H1 (cell line): ENCODE measurements at regions not wholly inside any gene's neighbourhood (a gene's known extent, or its start where the extent isn't known, plus 50 kb on each side); places are given as distances from the start of the nearest gene placed in this dataset.

Source experiments
- CTCF ChIA-PET: fragments of 300-600 bp; sonication (Branson Sonifier 250); formaldehyde crosslinking; loops from one replicate; lab custom pipeline; 2021; ENCODE audit not compliant: partially characterized antibody; lab: Charles Lee
- POLR2A ChIA-PET: fragments of 300-600 bp; sonication (Branson Sonifier 250); formaldehyde crosslinking; loops from one replicate; lab custom pipeline; 2021; ENCODE audit warnings: inconsistent platforms; ENCODE audit not compliant: partially characterized antibody; lab: Charles Lee
- DNase-seq, 2 experiments: peaks; one replicate each; pipeline versions ENCODE4 v3.0.0 to v3.0.0-alpha.2; 2010 to 2022; ENCODE audit warnings: low spot score in 2 of 2, low read depth in 1 of 2, mixed read lengths in 1 of 2
- FAIRE-seq: peaks from 2 replicates; lab custom pipeline; 2011; peaks lifted over from hg19 to GRCh38; lab: Jason Lieb, UNC
- H2AFZ ChIP-seq: 2 replicates; pipeline ENCODE4 v1.8.1; 2012; ENCODE audit warnings: low read length, inconsistent platforms
- H2AK5ac ChIP-seq: 2 replicates; pipeline ENCODE4 v1.6.1; 2013; ENCODE audit warnings: low read depth, low read length
- H2BK120ac ChIP-seq: replicated peaks from 2 replicates; pipeline ENCODE3; 2013; ENCODE audit warnings: low read depth, low read length, inconsistent platforms
- H2BK12ac ChIP-seq: 2 replicates; pipeline ENCODE4 v1.6.1; 2013; ENCODE audit warnings: low read depth, low read length
- H2BK15ac ChIP-seq: 2 replicates; pipeline ENCODE4 v1.6.1; 2013; ENCODE audit warnings: low read length
- H2BK20ac ChIP-seq: 2 replicates; pipeline ENCODE4 v1.6.1; 2013; ENCODE audit warnings: low read length
- H2BK5ac ChIP-seq: 2 replicates; pipeline ENCODE4 v1.6.1; 2013; ENCODE audit warnings: low read depth, low read length
- H3K14ac ChIP-seq: 2 replicates; pipeline ENCODE4 v1.6.1; 2013; ENCODE audit warnings: inconsistent platforms; ENCODE audit not compliant: insufficient read length
- H3K18ac ChIP-seq: 2 replicates; pipeline ENCODE4 v1.6.1; 2013; ENCODE audit warnings: low read length; ENCODE audit errors: extremely low read depth
- H3K23ac ChIP-seq: 2 replicates; pipeline ENCODE4 v1.6.1; 2013; ENCODE audit warnings: inconsistent platforms; ENCODE audit not compliant: insufficient read length
- H3K23me2 ChIP-seq: 2 replicates; pipeline ENCODE4 v1.6.1; 2013; ENCODE audit warnings: low read depth, low read length
- H3K27ac ChIP-seq: 2 replicates; pipeline ENCODE4 v1.6.1; 2011; ENCODE audit warnings: low read depth, low read length, inconsistent platforms
- H3K27me3 ChIP-seq, 4 experiments: replicated peaks in 1 of 4; 1 replicate in 1 of 4; 2 replicates in 3 of 4; pipeline versions ENCODE4 v1.6.1 to v1.8.1; 2011 to 2013; ENCODE audit warnings: low read length in 3 of 4, mild to moderate bottlenecking in 3 of 4, inconsistent platforms in 2 of 4, mixed read lengths in 2 of 4, moderate library complexity in 1 of 4; ENCODE audit not compliant: control insufficient read depth in 3 of 4, insufficient read depth in 3 of 4; ENCODE audit errors: extremely low read depth in 1 of 4
- H3K36me3 ChIP-seq, 4 experiments: 2 replicates each; pipeline versions ENCODE4 v1.6.1 to v1.8.1; 2011 to 2013; ENCODE audit warnings: mild to moderate bottlenecking in 4 of 4, low read length in 3 of 4, moderate library complexity in 2 of 4, control low read depth in 1 of 4, inconsistent platforms in 1 of 4; ENCODE audit not compliant: insufficient read depth in 4 of 4, control insufficient read depth in 2 of 4
- H3K4ac ChIP-seq: replicated peaks from 2 replicates; pipeline ENCODE3; 2013; ENCODE audit warnings: low read length, low read depth, mixed read lengths, inconsistent platforms; ENCODE audit not compliant: insufficient read length
- H3K4me1 ChIP-seq, 4 experiments: replicated peaks in 1 of 4; 1 replicate in 1 of 4; 2 replicates in 3 of 4; pipeline versions ENCODE4 v1.6.1 to v1.8.1; 2011 to 2013; ENCODE audit warnings: low read length in 3 of 4, inconsistent platforms in 2 of 4, mixed read lengths in 1 of 4; ENCODE audit not compliant: insufficient read depth in 4 of 4, control insufficient read depth in 3 of 4
- H3K4me2 ChIP-seq, 2 experiments: 2 replicates each; pipeline versions ENCODE4 v1.6.1 to v1.8.1; 2011 to 2013; ENCODE audit warnings: low read depth in 2 of 2, low read length in 2 of 2, control low read depth in 1 of 2, inconsistent platforms in 1 of 2, mild to moderate bottlenecking in 1 of 2; ENCODE audit not compliant: insufficient read depth in 1 of 2
- H3K4me3 ChIP-seq, 4 experiments: fragments of 200-600, 300-600 bp in 1 of 4; sonication (generic), shearing (Covaris generic), sonication (Bioruptor Twin) in 1 of 4; 2 replicates each; pipeline versions ENCODE4 v1.5.1 to v1.8.1; 2011 to 2016; ENCODE audit warnings: low read length in 4 of 4, low read depth in 3 of 4, control low read depth in 2 of 4, inconsistent platforms in 2 of 4, mild to moderate bottlenecking in 2 of 4, mixed read lengths in 1 of 4, moderate library complexity in 1 of 4; ENCODE audit not compliant: insufficient read depth in 2 of 4; ENCODE audit errors: extremely low read depth in 1 of 4
- H3K56ac ChIP-seq: replicated peaks from 2 replicates; pipeline ENCODE3; 2013; ENCODE audit warnings: low read depth, mild to moderate bottlenecking, mixed read lengths, low read length, inconsistent platforms; ENCODE audit not compliant: insufficient read length
- H3K79me1 ChIP-seq: 2 replicates; pipeline ENCODE4 v1.6.1; 2013; ENCODE audit warnings: low read depth, low read length, control low read depth
- H3K79me2 ChIP-seq, 2 experiments: 2 replicates each; pipeline versions ENCODE4 v1.6.1 to v1.8.1; 2012 to 2013; ENCODE audit warnings: low read length in 2 of 2, mild to moderate bottlenecking in 2 of 2, inconsistent platforms in 1 of 2; ENCODE audit not compliant: insufficient read depth in 2 of 2, control insufficient read depth in 1 of 2
- H3K9ac ChIP-seq, 4 experiments: replicated peaks in 1 of 4; 1 replicate in 1 of 4; 2 replicates in 3 of 4; pipeline versions ENCODE4 v1.6.1 to v1.8.1; 2011 to 2013; ENCODE audit warnings: low read depth in 3 of 4, low read length in 3 of 4, control low read depth in 2 of 4, mild to moderate bottlenecking in 2 of 4, moderate library complexity in 2 of 4, inconsistent platforms in 1 of 4; ENCODE audit errors: extremely low read depth in 1 of 4
- H3K9me3 ChIP-seq, 2 experiments: 2 replicates each; pipeline versions ENCODE4 v1.6.1 to v1.8.1; 2012 to 2013; ENCODE audit warnings: mild to moderate bottlenecking in 2 of 2, moderate library complexity in 2 of 2, control low read depth in 1 of 2, inconsistent platforms in 1 of 2, low read depth in 1 of 2, low read length in 1 of 2, mixed read lengths in 1 of 2; ENCODE audit not compliant: insufficient read depth in 2 of 2
- H4K20me1 ChIP-seq, 2 experiments: replicated peaks in 1 of 2; 2 replicates each; pipeline versions ENCODE3 to v1.8.1; 2011 to 2013; ENCODE audit warnings: inconsistent platforms in 2 of 2, low read length in 2 of 2, mild to moderate bottlenecking in 1 of 2; ENCODE audit not compliant: insufficient read depth in 2 of 2, control insufficient read depth in 1 of 2
- H4K5ac ChIP-seq: 2 replicates; pipeline ENCODE4 v1.6.1; 2013; ENCODE audit warnings: low read length, low read depth, mixed read lengths, inconsistent platforms; ENCODE audit not compliant: insufficient read length
- H4K8ac ChIP-seq: 2 replicates; pipeline ENCODE4 v1.8.0; 2013; ENCODE audit warnings: mild to moderate bottlenecking, moderate library complexity, low read length, inconsistent platforms; ENCODE audit not compliant: insufficient read depth; ENCODE audit errors: extremely low read depth
- H4K91ac ChIP-seq: replicated peaks from 2 replicates; pipeline ENCODE3; 2013; ENCODE audit warnings: low read length, mixed read lengths, inconsistent platforms; ENCODE audit not compliant: insufficient read length
- BACH1 ChIP-seq: IDR thresholded peaks from 2 replicates; pipeline ENCODE4 v1.6.1; 2012; ENCODE audit warnings: low read length, improper control_type of control experiment
- CREB1 ChIP-seq: IDR thresholded peaks from 2 replicates; pipeline ENCODE4 v1.6.1; 2012; ENCODE audit warnings: inconsistent platforms
- EZH2 ChIP-seq: fragments of 200-600 bp; sonication (generic); IDR thresholded peaks from 2 replicates; pipeline ENCODE4 v1.7.1; 2012; ENCODE audit warnings: low read depth, mild to moderate bottlenecking, moderate library complexity, low read length, inconsistent platforms; ENCODE audit not compliant: severe bottlenecking
- GABPA ChIP-seq: IDR thresholded peaks from 2 replicates; pipeline ENCODE4 v1.6.1; 2011; ENCODE audit warnings: mild to moderate bottlenecking, low read length, moderate library complexity, borderline replicate concordance; ENCODE audit not compliant: insufficient read depth
- JUN ChIP-seq: IDR thresholded peaks from 2 replicates; pipeline ENCODE4 v1.6.1; 2011; ENCODE audit warnings: low read depth, mild to moderate bottlenecking, improper control_type of control experiment, low read length
- KDM4A ChIP-seq: IDR thresholded peaks from one replicate; pipeline ENCODE4 v1.7.1; 2012; ENCODE audit warnings: low read depth, mild to moderate bottlenecking, moderate library complexity, low read length, inconsistent platforms; ENCODE audit not compliant: severe bottlenecking
- RNF2 ChIP-seq: fragments of 200-900, 300-1000 bp; sonication (generic); IDR thresholded peaks from 2 replicates; pipeline ENCODE4 v1.7.1; 2016; ENCODE audit warnings: borderline replicate concordance, low read depth, mild to moderate bottlenecking, antibody characterized with exemption, low read length; ENCODE audit not compliant: poor library complexity, severe bottlenecking; ENCODE audit errors: missing control alignments
- RXRA ChIP-seq: IDR thresholded peaks from 2 replicates; pipeline ENCODE4 v1.6.1; 2011; ENCODE audit warnings: low read depth, mild to moderate bottlenecking, low read length, moderate library complexity; ENCODE audit not compliant: insufficient read depth
- SIX5 ChIP-seq: IDR thresholded peaks from 2 replicates; pipeline ENCODE4 v1.6.1; 2011; ENCODE audit warnings: mild to moderate bottlenecking, low read depth, low read length
- TCF12 ChIP-seq: IDR thresholded peaks from 2 replicates; pipeline ENCODE4 v1.6.1; 2011; ENCODE audit warnings: low read depth, mild to moderate bottlenecking, low read length
- TEAD4 ChIP-seq: IDR thresholded peaks from 2 replicates; pipeline ENCODE4 v1.6.1; 2012; ENCODE audit warnings: low read depth, low read length, inconsistent platforms, mixed read lengths
- WGBS, 2 experiments: shearing (Covaris generic) in 1 of 2; methylation state at CpG; one replicate each; pipeline versions ENCODE4 v1.1.6 to v1.1.7; 2013 to 2015; ENCODE audit warnings: low lambda C conversion rate in 2 of 2, mixed read lengths in 2 of 2, inconsistent platforms in 1 of 2, low coverage in 1 of 2, missing lambda C conversion rate in 1 of 2; ENCODE audit not compliant: insufficient replicate concordance in 2 of 2, insufficient coverage in 1 of 2, insufficient read length in 1 of 2; ENCODE audit errors: extremely low coverage in 1 of 2, missing lambda C conversion rate in 1 of 2; 5-methylcytosine and 5-hydroxymethylcytosine counted together
- TF ChIP-seq, protein P1 (sequence below), 3 experiments: IDR thresholded peaks; 1 replicate in 2 of 3; 2 replicates in 1 of 3; pipeline versions ENCODE4 v1.5.1 to v1.6.1; 2011; ENCODE audit warnings: low read length in 3 of 3, mild to moderate bottlenecking in 3 of 3, inconsistent platforms in 2 of 3, low read depth in 1 of 3, moderate library complexity in 1 of 3; ENCODE audit not compliant: insufficient read depth in 1 of 3; ENCODE audit errors: control extremely low read depth in 1 of 3

DNA sequence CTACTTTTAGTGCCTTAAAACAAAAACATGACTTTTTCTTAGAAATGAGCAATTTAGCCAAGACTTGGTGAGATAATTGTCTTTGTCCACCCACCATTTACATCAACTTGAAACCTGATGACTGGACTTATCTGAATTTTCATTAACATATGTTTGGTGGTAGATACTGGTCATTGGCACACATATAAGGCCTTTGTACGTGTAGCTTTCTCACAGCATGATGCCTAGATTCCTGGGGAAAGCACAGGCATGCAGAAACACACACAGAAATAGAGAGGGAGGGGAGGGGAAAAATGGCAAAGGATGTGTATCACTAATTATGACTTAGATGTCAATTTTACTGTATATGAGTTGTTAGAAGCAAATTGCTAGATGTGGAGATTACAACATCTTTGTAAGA, 488.4 kb downstream of the NXPH1 start:
- no peaks in the 10 kb centered on the region for H3K9me3 ChIP-seq
- no peak overlapping the region for H2BK15ac ChIP-seq
- no peak overlapping the region for H3K4ac ChIP-seq
- no peak for TF ChIP-seq TCF12
- no peak for TF ChIP-seq TEAD4
- no peak for TF ChIP-seq RNF2
- TF ChIP-seq CREB1 = no peak
- TF ChIP-seq, protein P1, sequence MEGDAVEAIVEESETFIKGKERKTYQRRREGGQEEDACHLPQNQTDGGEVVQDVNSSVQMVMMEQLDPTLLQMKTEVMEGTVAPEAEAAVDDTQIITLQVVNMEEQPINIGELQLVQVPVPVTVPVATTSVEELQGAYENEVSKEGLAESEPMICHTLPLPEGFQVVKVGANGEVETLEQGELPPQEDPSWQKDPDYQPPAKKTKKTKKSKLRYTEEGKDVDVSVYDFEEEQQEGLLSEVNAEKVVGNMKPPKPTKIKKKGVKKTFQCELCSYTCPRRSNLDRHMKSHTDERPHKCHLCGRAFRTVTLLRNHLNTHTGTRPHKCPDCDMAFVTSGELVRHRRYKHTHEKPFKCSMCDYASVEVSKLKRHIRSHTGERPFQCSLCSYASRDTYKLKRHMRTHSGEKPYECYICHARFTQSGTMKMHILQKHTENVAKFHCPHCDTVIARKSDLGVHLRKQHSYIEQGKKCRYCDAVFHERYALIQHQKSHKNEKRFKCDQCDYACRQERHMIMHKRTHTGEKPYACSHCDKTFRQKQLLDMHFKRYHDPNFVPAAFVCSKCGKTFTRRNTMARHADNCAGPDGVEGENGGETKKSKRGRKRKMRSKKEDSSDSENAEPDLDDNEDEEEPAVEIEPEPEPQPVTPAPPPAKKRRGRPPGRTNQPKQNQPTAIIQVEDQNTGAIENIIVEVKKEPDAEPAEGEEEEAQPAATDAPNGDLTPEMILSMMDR (IDR thresholded peaks at IDR 0.05; ENCODE audit: control extremely low read depth in 1 of 3, insufficient read depth in 1 of 3, low read depth in 1 of 3, low read length in 3 of 3) = no peak
- TF ChIP-seq EZH2 = no peak
- no peak for TF ChIP-seq GABPA
- TF ChIP-seq RXRA = no peak
- TF ChIP-seq BACH1 = no peak
- TF ChIP-seq JUN = no peak
- TF ChIP-seq SIX5 = no peak
- TF ChIP-seq KDM4A = no peak
- no peak overlapping the region for H3K23ac ChIP-seq
- no peak overlapping the region for H3K9ac ChIP-seq
- 40% methylated on average over 1 of the region's 1 CpG; no CpG with 5 or more reads in 1 of the 2 experiments for WGBS, 2 experiments
- H3K56ac ChIP-seq = no peak overlapping the region
- H4K20me1 ChIP-seq = no peaks in the 10 kb centered on the region
- H2BK12ac ChIP-seq = no peak overlapping the region
- H2BK120ac ChIP-seq = no peak overlapping the region
- no peaks in the 10 kb centered on the region for H3K27me3 ChIP-seq
- no peaks in the 10 kb centered on the region for H3K79me2 ChIP-seq
- FAIRE-seq = no peak
- H3K4me3 ChIP-seq = no peak overlapping the region
- H3K18ac ChIP-seq = no peak overlapping the region
- no peak overlapping the region for H2BK20ac ChIP-seq
- no peak for DNase-seq
- H2AK5ac ChIP-seq = no peak overlapping the region
- no peak overlapping the region for H4K91ac ChIP-seq
- no peak overlapping the region for H3K14ac ChIP-seq
- H3K36me3 ChIP-seq = no peaks in the 10 kb centered on the region
- CTCF ChIA-PET = interaction anchor here (0.6 kb wide), 1 partner anchor 234 kb away, joined by 3 read pairs; no protein-coding TSS in a partner anchor
- H3K4me1 ChIP-seq = peaks cover 0 to 8% (median 3%) of the 10 kb centered on the region in 4 experiments; a peak in 3 of 7 replicates
- H3K23me2 ChIP-seq = no peaks in the 10 kb centered on the region
- POLR2A ChIA-PET = no interaction called here
- no peak overlapping the region for H4K8ac ChIP-seq
- peak overlapping the region in 1 of 2 experiments; percentile 51; a peak in 2 of 4 replicates for H3K4me2 ChIP-seq
- H2BK5ac ChIP-seq = no peak overlapping the region
- no peaks in the 10 kb centered on the region for H3K79me1 ChIP-seq
- H4K5ac ChIP-seq = no peak overlapping the region
- H3K27ac ChIP-seq = no peak overlapping the region
- H2AFZ ChIP-seq = no peak overlapping the region
